H1 (cell line): ENCODE measurements at regions not wholly inside any gene's neighbourhood (a gene's known extent, or its start where the extent isn't known, plus 50 kb on each side); places are given as distances from the start of the nearest gene placed in this dataset.

Experiments
- CTCF ChIA-PET: fragments of 300-600 bp; sonication (Branson Sonifier 250); formaldehyde crosslinking; loops from one replicate; lab custom pipeline; 2021; ENCODE audit not compliant: partially characterized antibody; lab: Charles Lee
- POLR2A ChIA-PET: fragments of 300-600 bp; sonication (Branson Sonifier 250); formaldehyde crosslinking; loops from one replicate; lab custom pipeline; 2021; ENCODE audit warnings: inconsistent platforms; ENCODE audit not compliant: partially characterized antibody; lab: Charles Lee
- DNase-seq, 2 experiments: peaks; one replicate each; pipeline versions ENCODE4 v3.0.0 to v3.0.0-alpha.2; 2010 to 2022; ENCODE audit warnings: low spot score in 2 of 2, low read depth in 1 of 2, mixed read lengths in 1 of 2
- FAIRE-seq: peaks from 2 replicates; lab custom pipeline; 2011; peaks lifted over from hg19 to GRCh38; lab: Jason Lieb, UNC
- H2AFZ ChIP-seq: 2 replicates; pipeline ENCODE4 v1.8.1; 2012; ENCODE audit warnings: low read length, inconsistent platforms
- H2AK5ac ChIP-seq: 2 replicates; pipeline ENCODE4 v1.6.1; 2013; ENCODE audit warnings: low read depth, low read length
- H2BK120ac ChIP-seq: replicated peaks from 2 replicates; pipeline ENCODE3; 2013; ENCODE audit warnings: low read depth, low read length, inconsistent platforms
- H2BK12ac ChIP-seq: 2 replicates; pipeline ENCODE4 v1.6.1; 2013; ENCODE audit warnings: low read depth, low read length
- H2BK15ac ChIP-seq: 2 replicates; pipeline ENCODE4 v1.6.1; 2013; ENCODE audit warnings: low read length
- H2BK20ac ChIP-seq: 2 replicates; pipeline ENCODE4 v1.6.1; 2013; ENCODE audit warnings: low read length
- H2BK5ac ChIP-seq: 2 replicates; pipeline ENCODE4 v1.6.1; 2013; ENCODE audit warnings: low read depth, low read length
- H3K14ac ChIP-seq: 2 replicates; pipeline ENCODE4 v1.6.1; 2013; ENCODE audit warnings: inconsistent platforms; ENCODE audit not compliant: insufficient read length
- H3K18ac ChIP-seq: 2 replicates; pipeline ENCODE4 v1.6.1; 2013; ENCODE audit warnings: low read length; ENCODE audit errors: extremely low read depth
- H3K23ac ChIP-seq: 2 replicates; pipeline ENCODE4 v1.6.1; 2013; ENCODE audit warnings: inconsistent platforms; ENCODE audit not compliant: insufficient read length
- H3K23me2 ChIP-seq: 2 replicates; pipeline ENCODE4 v1.6.1; 2013; ENCODE audit warnings: low read depth, low read length
- H3K27ac ChIP-seq: 2 replicates; pipeline ENCODE4 v1.6.1; 2011; ENCODE audit warnings: low read depth, low read length, inconsistent platforms
- H3K27me3 ChIP-seq, 4 experiments: replicated peaks in 1 of 4; 1 replicate in 1 of 4; 2 replicates in 3 of 4; pipeline versions ENCODE4 v1.6.1 to v1.8.1; 2011 to 2013; ENCODE audit warnings: low read length in 3 of 4, mild to moderate bottlenecking in 3 of 4, inconsistent platforms in 2 of 4, mixed read lengths in 2 of 4, moderate library complexity in 1 of 4; ENCODE audit not compliant: control insufficient read depth in 3 of 4, insufficient read depth in 3 of 4; ENCODE audit errors: extremely low read depth in 1 of 4
- H3K36me3 ChIP-seq, 4 experiments: 2 replicates each; pipeline versions ENCODE4 v1.6.1 to v1.8.1; 2011 to 2013; ENCODE audit warnings: mild to moderate bottlenecking in 4 of 4, low read length in 3 of 4, moderate library complexity in 2 of 4, control low read depth in 1 of 4, inconsistent platforms in 1 of 4; ENCODE audit not compliant: insufficient read depth in 4 of 4, control insufficient read depth in 2 of 4
- H3K4ac ChIP-seq: replicated peaks from 2 replicates; pipeline ENCODE3; 2013; ENCODE audit warnings: low read length, low read depth, mixed read lengths, inconsistent platforms; ENCODE audit not compliant: insufficient read length
- H3K4me1 ChIP-seq, 4 experiments: replicated peaks in 1 of 4; 1 replicate in 1 of 4; 2 replicates in 3 of 4; pipeline versions ENCODE4 v1.6.1 to v1.8.1; 2011 to 2013; ENCODE audit warnings: low read length in 3 of 4, inconsistent platforms in 2 of 4, mixed read lengths in 1 of 4; ENCODE audit not compliant: insufficient read depth in 4 of 4, control insufficient read depth in 3 of 4
- H3K4me2 ChIP-seq, 2 experiments: 2 replicates each; pipeline versions ENCODE4 v1.6.1 to v1.8.1; 2011 to 2013; ENCODE audit warnings: low read depth in 2 of 2, low read length in 2 of 2, control low read depth in 1 of 2, inconsistent platforms in 1 of 2, mild to moderate bottlenecking in 1 of 2; ENCODE audit not compliant: insufficient read depth in 1 of 2
- H3K4me3 ChIP-seq, 4 experiments: fragments of 200-600, 300-600 bp in 1 of 4; sonication (generic), shearing (Covaris generic), sonication (Bioruptor Twin) in 1 of 4; 2 replicates each; pipeline versions ENCODE4 v1.5.1 to v1.8.1; 2011 to 2016; ENCODE audit warnings: low read length in 4 of 4, low read depth in 3 of 4, control low read depth in 2 of 4, inconsistent platforms in 2 of 4, mild to moderate bottlenecking in 2 of 4, mixed read lengths in 1 of 4, moderate library complexity in 1 of 4; ENCODE audit not compliant: insufficient read depth in 2 of 4; ENCODE audit errors: extremely low read depth in 1 of 4
- H3K56ac ChIP-seq: replicated peaks from 2 replicates; pipeline ENCODE3; 2013; ENCODE audit warnings: low read depth, mild to moderate bottlenecking, mixed read lengths, low read length, inconsistent platforms; ENCODE audit not compliant: insufficient read length
- H3K79me1 ChIP-seq: 2 replicates; pipeline ENCODE4 v1.6.1; 2013; ENCODE audit warnings: low read depth, low read length, control low read depth
- H3K79me2 ChIP-seq, 2 experiments: 2 replicates each; pipeline versions ENCODE4 v1.6.1 to v1.8.1; 2012 to 2013; ENCODE audit warnings: low read length in 2 of 2, mild to moderate bottlenecking in 2 of 2, inconsistent platforms in 1 of 2; ENCODE audit not compliant: insufficient read depth in 2 of 2, control insufficient read depth in 1 of 2
- H3K9ac ChIP-seq, 4 experiments: replicated peaks in 1 of 4; 1 replicate in 1 of 4; 2 replicates in 3 of 4; pipeline versions ENCODE4 v1.6.1 to v1.8.1; 2011 to 2013; ENCODE audit warnings: low read depth in 3 of 4, low read length in 3 of 4, control low read depth in 2 of 4, mild to moderate bottlenecking in 2 of 4, moderate library complexity in 2 of 4, inconsistent platforms in 1 of 4; ENCODE audit errors: extremely low read depth in 1 of 4
- H3K9me3 ChIP-seq, 2 experiments: 2 replicates each; pipeline versions ENCODE4 v1.6.1 to v1.8.1; 2012 to 2013; ENCODE audit warnings: mild to moderate bottlenecking in 2 of 2, moderate library complexity in 2 of 2, control low read depth in 1 of 2, inconsistent platforms in 1 of 2, low read depth in 1 of 2, low read length in 1 of 2, mixed read lengths in 1 of 2; ENCODE audit not compliant: insufficient read depth in 2 of 2
- H4K20me1 ChIP-seq, 2 experiments: replicated peaks in 1 of 2; 2 replicates each; pipeline versions ENCODE3 to v1.8.1; 2011 to 2013; ENCODE audit warnings: inconsistent platforms in 2 of 2, low read length in 2 of 2, mild to moderate bottlenecking in 1 of 2; ENCODE audit not compliant: insufficient read depth in 2 of 2, control insufficient read depth in 1 of 2
- H4K5ac ChIP-seq: 2 replicates; pipeline ENCODE4 v1.6.1; 2013; ENCODE audit warnings: low read length, low read depth, mixed read lengths, inconsistent platforms; ENCODE audit not compliant: insufficient read length
- H4K8ac ChIP-seq: 2 replicates; pipeline ENCODE4 v1.8.0; 2013; ENCODE audit warnings: mild to moderate bottlenecking, moderate library complexity, low read length, inconsistent platforms; ENCODE audit not compliant: insufficient read depth; ENCODE audit errors: extremely low read depth
- H4K91ac ChIP-seq: replicated peaks from 2 replicates; pipeline ENCODE3; 2013; ENCODE audit warnings: low read length, mixed read lengths, inconsistent platforms; ENCODE audit not compliant: insufficient read length
- BRCA1 ChIP-seq: IDR thresholded peaks from 2 replicates; pipeline ENCODE4 v1.6.1; 2012; ENCODE audit warnings: low read depth, low read length, improper control_type of control experiment
- SRF ChIP-seq: IDR thresholded peaks from 2 replicates; pipeline ENCODE4 v1.6.1; 2011; ENCODE audit warnings: mild to moderate bottlenecking, low read depth, low read length, moderate library complexity
- YY1 ChIP-seq: IDR thresholded peaks from 2 replicates; pipeline ENCODE4 v1.6.1; 2011; ENCODE audit warnings: low read depth, mild to moderate bottlenecking, low read length
- WGBS, 2 experiments: shearing (Covaris generic) in 1 of 2; methylation state at CpG; one replicate each; pipeline versions ENCODE4 v1.1.6 to v1.1.7; 2013 to 2015; ENCODE audit warnings: low lambda C conversion rate in 2 of 2, mixed read lengths in 2 of 2, inconsistent platforms in 1 of 2, low coverage in 1 of 2, missing lambda C conversion rate in 1 of 2; ENCODE audit not compliant: insufficient replicate concordance in 2 of 2, insufficient coverage in 1 of 2, insufficient read length in 1 of 2; ENCODE audit errors: extremely low coverage in 1 of 2, missing lambda C conversion rate in 1 of 2; 5-methylcytosine and 5-hydroxymethylcytosine counted together

DNA sequence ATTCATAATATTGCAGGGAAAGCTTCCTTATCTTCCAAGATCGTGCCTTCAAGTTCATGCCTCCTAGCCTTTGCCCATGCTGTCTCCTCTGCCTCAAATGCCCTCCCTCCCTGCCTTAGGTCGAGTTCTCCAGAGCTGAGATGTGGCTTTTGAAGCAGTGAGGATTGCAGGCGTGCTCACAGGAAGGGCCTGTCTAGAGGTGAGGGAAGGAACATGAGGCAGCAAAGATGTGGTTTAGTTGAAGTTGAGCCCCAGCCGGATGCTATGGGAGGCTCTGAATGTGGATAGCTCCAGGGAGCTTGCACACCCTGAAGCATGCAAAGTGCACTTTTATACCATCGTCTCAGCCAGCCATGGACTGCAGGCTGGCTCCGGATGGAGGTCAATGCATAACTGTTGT lies 754.6 kb upstream of the EEF2KMT start:
- H3K9me3 ChIP-seq = no peaks in the 10 kb centered on the region
- no peak overlapping the region for H2AK5ac ChIP-seq
- no peak for TF ChIP-seq YY1
- no peak for TF ChIP-seq BRCA1
- TF ChIP-seq SRF = no peak
- H3K27me3 ChIP-seq = no peaks in the 10 kb centered on the region
- H4K20me1 ChIP-seq = no peaks in the 10 kb centered on the region
- ChIA-PET POLR2A (no interaction called here), CTCF (no interaction called here)
- H2AFZ ChIP-seq = no peak overlapping the region
- H4K91ac ChIP-seq = no peak overlapping the region
- FAIRE-seq = no peak
- 86% methylated on average over 6 of the region's 6 CpGs; no CpG with 5 or more reads in 1 of the 2 experiments for WGBS, 2 experiments
- H2BK15ac ChIP-seq = no peak overlapping the region
- H3K14ac ChIP-seq = no peak overlapping the region
- no peak overlapping the region for H3K23ac ChIP-seq
- H4K5ac ChIP-seq = no peak overlapping the region
- H3K4me1 ChIP-seq = no peaks in the 10 kb centered on the region; a peak in 1 of 7 replicates
- no peak for DNase-seq
- H2BK12ac ChIP-seq = no peak overlapping the region
- no peaks in the 10 kb centered on the region for H3K36me3 ChIP-seq
- no peaks in the 10 kb centered on the region for H3K79me2 ChIP-seq
- no peaks in the 10 kb centered on the region for H3K23me2 ChIP-seq
- H3K27ac ChIP-seq = no peak overlapping the region
- H2BK5ac ChIP-seq = no peak overlapping the region
- no peak overlapping the region for H3K4me2 ChIP-seq
- H3K4ac ChIP-seq = no peak overlapping the region
- H2BK20ac ChIP-seq = no peak overlapping the region
- H3K9ac ChIP-seq = no peak overlapping the region
- no peaks in the 10 kb centered on the region for H3K79me1 ChIP-seq
- no peak overlapping the region for H3K18ac ChIP-seq
- no peak overlapping the region for H2BK120ac ChIP-seq
- no peak overlapping the region for H3K4me3 ChIP-seq
- no peak overlapping the region for H4K8ac ChIP-seq
- no peak overlapping the region for H3K56ac ChIP-seq
